ENCODE measurements at regions not wholly inside any gene's neighbourhood (a gene's known extent, or its start where the extent isn't known, plus 50 kb on each side); places are given as distances from the start of the nearest gene placed in this dataset.

DNA sequence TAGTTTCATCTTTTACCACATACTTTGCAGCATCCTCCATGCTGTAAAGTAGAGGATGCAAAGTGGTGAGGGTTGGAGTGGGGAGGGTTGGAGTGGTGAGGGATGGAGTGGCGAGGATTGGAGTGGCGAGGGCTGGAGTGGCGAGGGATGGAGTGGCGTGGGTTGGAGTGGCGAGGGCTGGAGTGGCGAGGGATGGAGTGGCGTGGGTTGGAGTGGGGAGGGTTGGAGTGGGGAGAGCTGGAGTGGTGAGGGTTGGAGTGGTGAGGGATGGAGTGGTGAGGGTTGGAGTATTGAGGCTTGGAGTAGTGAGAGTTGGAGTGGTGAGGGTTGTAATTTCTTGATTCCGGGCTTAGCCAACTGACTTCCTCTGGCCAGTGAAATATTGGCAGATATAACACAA lies 618.3 kb downstream of the MRPL39 start:
- intact Hi-C loops (cut with DNase I), result no loop called here
- Histone ChIP-seq H3K4me1 (no peaks in the 10 kb centered on the region), H3K9me3 (no peaks in the 10 kb centered on the region), H3K27me3 (ENCODE audit: low read depth) (no peaks in the 10 kb centered on the region), H3K4me3 (no peak overlapping the region), H3K36me3 (no peaks in the 10 kb centered on the region), H3K27ac (no peak overlapping the region)
- TF ChIP-seq, protein P1, sequence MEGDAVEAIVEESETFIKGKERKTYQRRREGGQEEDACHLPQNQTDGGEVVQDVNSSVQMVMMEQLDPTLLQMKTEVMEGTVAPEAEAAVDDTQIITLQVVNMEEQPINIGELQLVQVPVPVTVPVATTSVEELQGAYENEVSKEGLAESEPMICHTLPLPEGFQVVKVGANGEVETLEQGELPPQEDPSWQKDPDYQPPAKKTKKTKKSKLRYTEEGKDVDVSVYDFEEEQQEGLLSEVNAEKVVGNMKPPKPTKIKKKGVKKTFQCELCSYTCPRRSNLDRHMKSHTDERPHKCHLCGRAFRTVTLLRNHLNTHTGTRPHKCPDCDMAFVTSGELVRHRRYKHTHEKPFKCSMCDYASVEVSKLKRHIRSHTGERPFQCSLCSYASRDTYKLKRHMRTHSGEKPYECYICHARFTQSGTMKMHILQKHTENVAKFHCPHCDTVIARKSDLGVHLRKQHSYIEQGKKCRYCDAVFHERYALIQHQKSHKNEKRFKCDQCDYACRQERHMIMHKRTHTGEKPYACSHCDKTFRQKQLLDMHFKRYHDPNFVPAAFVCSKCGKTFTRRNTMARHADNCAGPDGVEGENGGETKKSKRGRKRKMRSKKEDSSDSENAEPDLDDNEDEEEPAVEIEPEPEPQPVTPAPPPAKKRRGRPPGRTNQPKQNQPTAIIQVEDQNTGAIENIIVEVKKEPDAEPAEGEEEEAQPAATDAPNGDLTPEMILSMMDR (IDR thresholded peaks at IDR 0.05), result no peak
- no peak for DNase-seq
- no peak for ATAC-seq

DNA sequence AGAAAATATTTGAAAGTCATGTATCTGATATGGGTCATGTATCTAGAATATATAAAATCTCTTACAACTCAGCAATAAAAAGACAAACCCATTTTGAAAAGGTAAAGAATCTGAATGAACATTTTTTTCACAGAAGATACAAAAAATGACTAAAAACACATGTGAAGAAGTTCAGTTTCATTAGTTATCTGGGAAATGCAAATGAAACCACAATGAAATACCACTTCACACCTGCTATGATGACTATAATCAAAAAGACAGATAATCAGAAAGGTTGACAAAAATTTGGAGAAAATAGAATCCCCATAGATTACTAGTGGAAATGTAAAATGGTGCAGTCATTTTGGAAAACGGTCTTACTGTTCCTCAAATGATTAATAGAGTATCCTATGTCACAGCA lies 631.0 kb downstream of the MRPL39 start:
- peaks cover 4% of the 10 kb centered on the region for H3K9me3 ChIP-seq
- TF ChIP-seq, protein P1 (IDR thresholded peaks at IDR 0.05), result no peak
- intact Hi-C loops (cut with DNase I), result no loop called here
- H3K4me1 ChIP-seq, result no peaks in the 10 kb centered on the region
- H3K27ac ChIP-seq, result no peak overlapping the region
- H3K36me3 ChIP-seq, result no peaks in the 10 kb centered on the region
- no peak overlapping the region for H3K4me3 ChIP-seq
- no peak for DNase-seq
- ATAC-seq, result no peak
- no peaks in the 10 kb centered on the region for H3K27me3 ChIP-seq (ENCODE audit: low read depth)

DNA sequence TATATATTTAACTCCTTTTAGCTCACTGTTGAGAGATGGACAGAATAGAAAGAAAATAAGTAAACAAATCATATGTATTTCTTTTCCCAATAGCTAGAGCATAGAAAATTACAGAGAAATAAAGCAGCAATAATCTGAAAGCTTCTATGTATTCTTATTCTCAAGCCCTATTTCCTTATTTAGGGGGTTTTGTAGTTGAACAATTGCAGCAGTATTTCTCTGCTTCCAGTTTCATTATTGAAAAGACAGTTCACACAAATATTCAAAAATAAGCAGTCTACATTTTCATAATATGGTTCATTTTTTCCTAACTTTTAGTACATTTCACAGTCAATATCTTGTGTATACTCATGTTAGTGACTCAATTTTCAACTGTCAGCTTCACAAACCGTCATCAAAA lies 638.2 kb downstream of the MRPL39 start:
- H3K9me3 ChIP-seq, result peaks cover 4% of the 10 kb centered on the region
- TF ChIP-seq, protein P1 (IDR thresholded peaks at IDR 0.05), result no peak
- no peaks in the 10 kb centered on the region for H3K4me1 ChIP-seq
- H3K27me3 ChIP-seq (ENCODE audit: low read depth), result no peaks in the 10 kb centered on the region
- no peaks in the 10 kb centered on the region for H3K36me3 ChIP-seq
- ATAC-seq (no peak), DNase-seq (no peak)
- no peak overlapping the region for H3K27ac ChIP-seq
- no peak overlapping the region for H3K4me3 ChIP-seq
- intact Hi-C loops (cut with DNase I), result no loop called here

DNA sequence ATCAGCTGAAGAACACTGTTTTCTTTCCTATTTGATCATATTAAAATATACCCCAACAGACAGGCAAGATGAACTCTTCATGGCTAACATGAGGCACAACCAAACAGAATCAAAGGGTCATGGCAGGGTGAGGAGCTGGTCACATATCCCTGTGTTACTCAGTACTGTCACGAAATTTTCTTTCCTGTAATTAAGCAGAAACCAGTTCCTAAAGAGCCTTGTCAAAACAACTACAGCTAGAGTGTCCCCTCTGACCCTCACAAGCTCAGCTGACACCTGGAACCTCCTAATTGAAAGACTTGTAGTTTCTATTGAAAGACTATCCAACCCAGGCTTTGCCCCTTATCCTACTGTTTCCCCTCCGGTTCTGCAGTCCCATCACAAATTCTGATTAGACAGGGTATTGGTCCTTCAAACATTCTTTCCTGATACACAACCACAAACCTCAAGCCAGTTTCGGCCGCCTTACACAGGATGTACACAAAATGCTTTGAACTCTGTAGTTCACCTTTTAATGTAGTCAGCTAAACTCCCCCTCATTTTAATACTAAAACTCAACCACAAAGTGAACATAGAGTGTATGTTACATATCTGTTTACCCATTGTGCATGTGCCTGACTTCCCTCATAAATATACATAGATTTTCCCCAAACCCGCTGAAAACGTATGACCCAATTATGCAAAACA lies 651.9 kb downstream of the MRPL39 start:
- ATAC-seq (no peak), DNase-seq (no peak)
- Histone ChIP-seq H3K4me1 (no peaks in the 10 kb centered on the region), H3K36me3 (no peaks in the 10 kb centered on the region), H3K27ac (no peak overlapping the region), H3K27me3 (ENCODE audit: low read depth) (no peaks in the 10 kb centered on the region), H3K9me3 (no peaks in the 10 kb centered on the region), H3K4me3 (no peak overlapping the region)
- TF ChIP-seq, protein P1 (IDR thresholded peaks at IDR 0.05), result no peak
- intact Hi-C loops (cut with DNase I), result no loop called here

DNA sequence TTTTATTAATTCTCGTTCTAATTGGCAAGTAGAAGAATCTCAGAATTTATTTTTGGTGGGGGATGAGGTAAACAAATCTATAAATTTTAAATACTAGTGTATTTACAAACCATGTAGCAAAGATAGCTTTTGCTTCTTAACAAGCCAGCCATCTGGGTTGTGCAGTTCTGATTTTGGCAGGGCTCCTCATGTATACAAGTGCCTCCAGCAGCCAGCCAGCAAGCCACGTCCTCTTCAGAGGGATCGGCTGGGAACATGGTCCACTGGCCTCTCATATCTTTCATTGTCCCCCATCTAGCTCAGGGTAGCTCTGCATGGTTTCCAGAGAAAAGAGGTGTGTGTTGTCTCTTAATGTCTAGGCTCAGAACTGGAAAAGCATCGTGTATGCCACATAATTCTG lies 659.1 kb downstream of the MRPL39 start:
- no peak for DNase-seq
- TF ChIP-seq, protein P1 (IDR thresholded peaks at IDR 0.05), result no peak

More for the DNA sequence above, 659.1 kb downstream of the MRPL39 start:
- Histone ChIP-seq H3K27me3 (ENCODE audit: low read depth) (no peaks in the 10 kb centered on the region), H3K4me1 (no peaks in the 10 kb centered on the region), H3K4me3 (no peak overlapping the region), H3K36me3 (no peaks in the 10 kb centered on the region), H3K27ac (no peak overlapping the region), H3K9me3 (no peaks in the 10 kb centered on the region)
- intact Hi-C loops (cut with DNase I), result no loop called here
- no peak for ATAC-seq
